Bronchial epithelial cell (primary cell): ENCODE measurements at regions not wholly inside any gene's neighbourhood (a gene's known extent, or its start where the extent isn't known, plus 50 kb on each side); places are given as distances from the start of the nearest gene placed in this dataset.

ENCODE experiments used
- DNase-seq: peaks from one replicate; pipeline ENCODE4 v3.0.0-alpha.2; 2010; ENCODE audit warnings: low read depth
- FAIRE-seq: peaks from 2 replicates; lab custom pipeline; 2011; peaks lifted over from hg19 to GRCh38; lab: Jason Lieb, UNC
- H3K27me3 ChIP-seq: 2 replicates; pipeline ENCODE4 v1.5.1; 2011; ENCODE audit warnings: low read length; ENCODE audit not compliant: control insufficient read depth, insufficient read depth
- H3K36me3 ChIP-seq: 2 replicates; pipeline ENCODE4 v1.5.1; 2011; ENCODE audit warnings: low read length; ENCODE audit not compliant: control insufficient read depth, insufficient read depth
- H3K4me3 ChIP-seq: 2 replicates; pipeline ENCODE4 v1.5.1; 2011; ENCODE audit warnings: mild to moderate bottlenecking, low read depth, low read length, control low read depth
- CTCF ChIP-seq: IDR thresholded peaks from 2 replicates; pipeline ENCODE4 v1.5.1; 2011; ENCODE audit warnings: mild to moderate bottlenecking, moderate library complexity, low read length, control low read depth, inconsistent platforms; ENCODE audit not compliant: insufficient read depth, severe bottlenecking

DNA sequence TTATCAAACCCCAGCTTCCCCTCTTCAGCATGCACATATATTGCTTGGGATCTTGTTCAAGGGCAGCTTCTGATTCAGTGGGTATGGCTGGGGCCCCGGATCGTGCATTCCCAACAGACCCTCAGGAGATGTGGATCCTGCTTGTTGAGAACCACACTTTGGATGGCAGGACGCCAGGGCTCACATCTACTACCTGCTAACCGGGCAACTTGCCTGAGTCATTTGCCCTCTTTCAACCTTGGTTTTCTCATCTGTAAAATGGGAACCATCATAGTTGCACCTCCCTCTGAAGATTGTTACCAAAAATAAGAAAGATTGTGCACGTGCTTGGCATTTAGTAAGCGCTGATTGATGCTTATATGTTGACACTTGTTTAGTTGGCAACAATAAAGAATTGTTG is 154.6 kb downstream of the ACKR3 start:
- DNase-seq (no peak), FAIRE-seq (no peak)
- no peak for TF ChIP-seq CTCF
- Histone ChIP-seq H3K4me3 (no peak overlapping the region), H3K36me3 (no peaks in the 10 kb centered on the region), H3K27me3 (no peaks in the 10 kb centered on the region)

GRCh38 chr2:236726701-236727450 is 157.3 kb downstream of the ACKR3 start:
- Histone ChIP-seq H3K36me3 (no peaks in the 10 kb centered on the region), H3K4me3 (no peak overlapping the region), H3K27me3 (no peaks in the 10 kb centered on the region)
- no peak for TF ChIP-seq CTCF
- no peak for FAIRE-seq
- DNase-seq, result no peak

- FAIRE-seq (no peak), DNase-seq (no peak)
- H3K36me3 ChIP-seq, result no peaks in the 10 kb centered on the region
- TF ChIP-seq CTCF, result no peak
- H3K27me3 ChIP-seq, result no peaks in the 10 kb centered on the region
- no peak overlapping the region for H3K4me3 ChIP-seq
Observed at GRCh38 chr2:236728916-236729670, 159.5 kb downstream of the ACKR3 start.

- H3K36me3 ChIP-seq, result no peaks in the 10 kb centered on the region
- DNase-seq (no peak), FAIRE-seq (no peak)
- H3K4me3 ChIP-seq, result no peak overlapping the region
- no peaks in the 10 kb centered on the region for H3K27me3 ChIP-seq
- no peak for TF ChIP-seq CTCF
Observed at GRCh38 chr2:236730393-236730792, 160.8 kb downstream of the ACKR3 start.

GRCh38 chr2:236731767-236732580 is 162.3 kb downstream of the ACKR3 start:
- FAIRE-seq, result peak; percentile 96

More at GRCh38 chr2:236731767-236732580, 162.3 kb downstream of the ACKR3 start:
- TF ChIP-seq CTCF, result no peak
- Histone ChIP-seq H3K27me3 (no peaks in the 10 kb centered on the region), H3K4me3 (no peak overlapping the region), H3K36me3 (no peaks in the 10 kb centered on the region)
- peak; percentile 81 for DNase-seq
